ENCODE measurements at regions not wholly inside any gene's neighbourhood (a gene's known extent, or its start where the extent isn't known, plus 50 kb on each side); places are given as distances from the start of the nearest gene placed in this dataset.

DNA sequence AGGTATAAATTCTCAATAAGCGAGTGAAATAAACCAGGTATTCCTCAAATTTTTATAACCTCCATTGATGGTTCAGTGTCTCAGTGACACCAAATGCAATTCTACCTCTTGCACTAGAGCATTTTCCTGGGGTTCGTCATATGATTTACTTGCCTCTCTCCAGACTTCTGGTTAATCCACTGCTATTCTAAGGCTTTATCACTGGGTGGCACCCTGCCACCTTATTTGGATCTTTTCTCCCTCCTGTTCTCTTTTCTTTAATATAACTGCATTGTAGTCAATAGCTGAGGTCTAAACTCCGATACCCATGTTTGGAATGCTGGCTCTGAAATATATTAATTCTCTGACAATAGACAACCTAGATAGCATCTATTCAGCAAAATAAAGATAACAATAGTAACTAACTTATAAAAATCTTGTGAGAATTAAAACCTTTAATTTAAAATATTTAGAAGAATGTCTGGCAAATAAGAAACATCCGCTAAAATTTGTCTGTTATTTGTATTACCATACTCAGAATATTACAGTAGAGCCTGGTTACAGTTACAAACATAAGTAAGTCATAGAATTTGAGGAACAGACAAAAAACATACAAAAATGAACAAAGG, 436.4 kb downstream of the PLA2G4A start:
- Mint-ChIP-seq H3K4me3 (no peak overlapping the region), H3K27me3 (no peaks in the 10 kb centered on the region), H3K27ac (no peak overlapping the region), H3K9me3 (no peaks in the 10 kb centered on the region), H3K36me3 (ENCODE audit: low read depth) (no peaks in the 10 kb centered on the region), H3K4me1 (no peaks in the 10 kb centered on the region)
- DNase-seq (no peak), ATAC-seq (ENCODE audit: low read depth) (no peak)
- intact Hi-C loops (cut with micrococcal nuclease): no loop called here
- POLR2A ChIA-PET: no interaction called here
- CTCF ChIA-PET: no interaction called here
- no peak for TF ChIP-seq CTCF (IDR thresholded peaks at IDR 0.05)

GRCh38 chr1:187266051-187266450, 437.3 kb downstream of the PLA2G4A start:
- no peaks in the 10 kb centered on the region for H3K4me1 Mint-ChIP-seq

DNA sequence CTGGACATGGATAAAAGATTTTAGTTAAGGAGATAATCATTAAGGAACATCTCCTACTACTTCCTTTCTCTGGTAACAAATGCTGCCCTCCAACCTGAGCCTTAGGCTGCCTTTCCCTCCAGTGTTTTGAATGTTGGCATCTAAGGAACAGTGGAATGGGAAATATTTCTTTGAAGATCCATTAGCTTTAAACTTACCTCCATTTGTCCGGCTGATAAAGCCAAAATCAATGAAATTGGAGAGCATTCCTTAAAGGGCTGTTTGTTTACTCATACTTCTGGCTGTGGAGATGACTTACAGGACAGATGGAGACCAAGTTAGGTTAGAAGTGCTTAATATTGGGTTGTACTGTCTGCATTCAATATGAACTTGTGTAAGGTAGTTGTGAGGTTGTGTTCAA, 439.1 kb downstream of the PLA2G4A start:
- ChIA-PET POLR2A (no interaction called here), CTCF (no interaction called here)
- no peaks in the 10 kb centered on the region for H3K27me3 Mint-ChIP-seq
- DNase-seq (no peak), ATAC-seq (ENCODE audit: low read depth) (no peak)
- intact Hi-C loops (cut with micrococcal nuclease): no loop called here
- H3K4me1 Mint-ChIP-seq: no peaks in the 10 kb centered on the region
- no peaks in the 10 kb centered on the region for H3K36me3 Mint-ChIP-seq (ENCODE audit: low read depth)
- TF ChIP-seq CTCF (IDR thresholded peaks at IDR 0.05): no peak
- no peak overlapping the region for H3K4me3 Mint-ChIP-seq
- no peak overlapping the region for H3K27ac Mint-ChIP-seq
- no peaks in the 10 kb centered on the region for H3K9me3 Mint-ChIP-seq

More at GRCh38 chr1:187266051-187266450, 437.3 kb downstream of the PLA2G4A start:
- H3K36me3 Mint-ChIP-seq (ENCODE audit: low read depth): no peaks in the 10 kb centered on the region
- no peak overlapping the region for H3K4me3 Mint-ChIP-seq
- no peak for DNase-seq
- no peak for TF ChIP-seq CTCF (IDR thresholded peaks at IDR 0.05)
- POLR2A ChIA-PET: no interaction called here
- H3K27ac Mint-ChIP-seq: no peak overlapping the region
- CTCF ChIA-PET: no interaction called here
- H3K9me3 Mint-ChIP-seq: no peaks in the 10 kb centered on the region
- intact Hi-C loops (cut with micrococcal nuclease): no loop called here
- no peaks in the 10 kb centered on the region for H3K27me3 Mint-ChIP-seq
- ATAC-seq (ENCODE audit: low read depth): no peak

GRCh38 chr1:187270256-187270655, 441.5 kb downstream of the PLA2G4A start:
- TF ChIP-seq CTCF (IDR thresholded peaks at IDR 0.05): no peak
- no peaks in the 10 kb centered on the region for H3K4me1 Mint-ChIP-seq
- CTCF ChIA-PET: no interaction called here

GRCh38 chr1:187275346-187275745, 446.6 kb downstream of the PLA2G4A start:
- Mint-ChIP-seq H3K27ac (no peak overlapping the region), H3K36me3 (ENCODE audit: low read depth) (no peaks in the 10 kb centered on the region), H3K4me3 (no peak overlapping the region), H3K4me1 (no peaks in the 10 kb centered on the region), H3K27me3 (no peaks in the 10 kb centered on the region), H3K9me3 (no peaks in the 10 kb centered on the region)
- no peak for DNase-seq
- ChIA-PET CTCF (no interaction called here), POLR2A (no interaction called here)
- no peak for TF ChIP-seq CTCF (IDR thresholded peaks at IDR 0.05)
- no peak for ATAC-seq (ENCODE audit: low read depth)
- intact Hi-C loops (cut with micrococcal nuclease): no loop called here

More at GRCh38 chr1:187270256-187270655, 441.5 kb downstream of the PLA2G4A start:
- Mint-ChIP-seq H3K4me3 (no peak overlapping the region), H3K9me3 (no peaks in the 10 kb centered on the region), H3K27ac (no peak overlapping the region), H3K36me3 (ENCODE audit: low read depth) (no peaks in the 10 kb centered on the region), H3K27me3 (no peaks in the 10 kb centered on the region)
- intact Hi-C loops (cut with micrococcal nuclease): no loop called here
- no peak for DNase-seq
- POLR2A ChIA-PET: no interaction called here
- no peak for ATAC-seq (ENCODE audit: low read depth)

Measured in activated B cell treated with CpG ODN at 0.5 μM for 24 hours (primary cell).